ENCODE measurements at regions not wholly inside any gene's neighbourhood (a gene's known extent, or its start where the extent isn't known, plus 50 kb on each side); places are given as distances from the start of the nearest gene placed in this dataset.

DNA sequence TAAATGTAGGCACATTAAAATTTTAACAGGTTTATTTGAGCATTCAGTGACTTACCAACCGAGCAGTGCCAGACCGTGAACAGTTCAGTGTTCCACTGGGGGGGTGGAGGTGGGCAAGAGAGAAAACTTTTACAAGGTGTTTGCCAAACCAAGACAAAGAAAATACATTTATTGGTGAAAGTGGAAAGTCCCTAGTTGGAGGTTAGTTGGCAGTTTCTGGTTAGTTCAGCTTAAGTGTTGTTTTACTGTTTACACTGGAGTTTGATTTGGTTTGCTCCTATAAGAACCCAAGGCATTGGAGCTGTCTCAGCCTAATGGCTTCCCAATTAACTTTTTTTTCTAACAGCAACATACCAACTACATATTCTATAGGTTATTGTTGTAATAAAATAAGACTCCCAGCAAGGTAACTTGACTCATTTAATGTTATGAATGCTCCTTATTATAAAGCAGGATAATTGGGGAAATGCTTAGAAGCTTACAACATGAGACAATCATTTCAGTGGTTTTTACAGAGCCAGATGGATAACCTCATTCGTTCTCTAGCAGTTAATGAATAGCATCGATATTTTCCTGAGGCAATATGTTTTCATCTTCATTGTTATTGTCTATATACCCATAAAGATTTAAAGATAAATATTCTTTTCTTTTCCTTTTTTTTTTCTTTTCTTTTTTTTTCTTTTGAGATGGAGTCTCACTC, 115.8 kb downstream of the ETNK1 start:
- ChIA-PET CTCF (no interaction called here), POLR2A (no interaction called here)
- H3K4me3 Mint-ChIP-seq: no peak overlapping the region
- intact Hi-C loops (cut with micrococcal nuclease): no loop called here
- H3K4me1 Mint-ChIP-seq: no peaks in the 10 kb centered on the region
- H3K27me3 Mint-ChIP-seq: peaks cover 3% of the 10 kb centered on the region
- no peaks in the 10 kb centered on the region for H3K36me3 Mint-ChIP-seq (ENCODE audit: low read depth)
- TF ChIP-seq, protein P1, sequence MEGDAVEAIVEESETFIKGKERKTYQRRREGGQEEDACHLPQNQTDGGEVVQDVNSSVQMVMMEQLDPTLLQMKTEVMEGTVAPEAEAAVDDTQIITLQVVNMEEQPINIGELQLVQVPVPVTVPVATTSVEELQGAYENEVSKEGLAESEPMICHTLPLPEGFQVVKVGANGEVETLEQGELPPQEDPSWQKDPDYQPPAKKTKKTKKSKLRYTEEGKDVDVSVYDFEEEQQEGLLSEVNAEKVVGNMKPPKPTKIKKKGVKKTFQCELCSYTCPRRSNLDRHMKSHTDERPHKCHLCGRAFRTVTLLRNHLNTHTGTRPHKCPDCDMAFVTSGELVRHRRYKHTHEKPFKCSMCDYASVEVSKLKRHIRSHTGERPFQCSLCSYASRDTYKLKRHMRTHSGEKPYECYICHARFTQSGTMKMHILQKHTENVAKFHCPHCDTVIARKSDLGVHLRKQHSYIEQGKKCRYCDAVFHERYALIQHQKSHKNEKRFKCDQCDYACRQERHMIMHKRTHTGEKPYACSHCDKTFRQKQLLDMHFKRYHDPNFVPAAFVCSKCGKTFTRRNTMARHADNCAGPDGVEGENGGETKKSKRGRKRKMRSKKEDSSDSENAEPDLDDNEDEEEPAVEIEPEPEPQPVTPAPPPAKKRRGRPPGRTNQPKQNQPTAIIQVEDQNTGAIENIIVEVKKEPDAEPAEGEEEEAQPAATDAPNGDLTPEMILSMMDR (IDR thresholded peaks at IDR 0.05): no peak
- H3K27ac Mint-ChIP-seq: no peak overlapping the region
- ATAC-seq (ENCODE audit: low read depth): no peak
- DNase-seq: no peak
- no peaks in the 10 kb centered on the region for H3K9me3 Mint-ChIP-seq

DNA sequence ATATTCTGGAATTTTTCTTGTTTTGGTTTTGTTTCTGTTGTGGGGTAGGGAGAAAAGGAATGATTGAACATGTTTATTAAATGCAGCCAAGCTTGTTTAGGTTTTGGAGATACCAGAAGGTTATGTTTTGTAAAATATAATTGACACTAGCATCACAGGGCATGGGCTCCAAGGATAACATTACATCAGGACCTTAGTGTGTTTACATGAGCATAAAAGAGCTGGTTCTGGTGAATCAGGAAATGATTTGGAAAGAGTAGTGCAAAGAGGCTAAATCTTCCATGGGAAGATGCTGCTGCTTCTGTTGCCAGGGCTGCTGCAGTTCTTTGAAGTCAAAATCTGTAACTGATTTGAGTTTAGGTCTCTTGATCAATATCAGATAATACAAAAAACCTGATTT, 118.7 kb downstream of the ETNK1 start:
- no peak for DNase-seq
- intact Hi-C loops (cut with micrococcal nuclease): no loop called here
- TF ChIP-seq, protein P1 (IDR thresholded peaks at IDR 0.05): no peak
- no peaks in the 10 kb centered on the region for H3K36me3 Mint-ChIP-seq (ENCODE audit: low read depth)
- no peaks in the 10 kb centered on the region for H3K9me3 Mint-ChIP-seq
- ChIA-PET POLR2A (no interaction called here), CTCF (no interaction called here)
- H3K27ac Mint-ChIP-seq: no peak overlapping the region
- no peak for ATAC-seq (ENCODE audit: low read depth)
- no peak overlapping the region for H3K4me3 Mint-ChIP-seq
- H3K27me3 Mint-ChIP-seq: peaks cover 8% of the 10 kb centered on the region
- no peaks in the 10 kb centered on the region for H3K4me1 Mint-ChIP-seq

DNA sequence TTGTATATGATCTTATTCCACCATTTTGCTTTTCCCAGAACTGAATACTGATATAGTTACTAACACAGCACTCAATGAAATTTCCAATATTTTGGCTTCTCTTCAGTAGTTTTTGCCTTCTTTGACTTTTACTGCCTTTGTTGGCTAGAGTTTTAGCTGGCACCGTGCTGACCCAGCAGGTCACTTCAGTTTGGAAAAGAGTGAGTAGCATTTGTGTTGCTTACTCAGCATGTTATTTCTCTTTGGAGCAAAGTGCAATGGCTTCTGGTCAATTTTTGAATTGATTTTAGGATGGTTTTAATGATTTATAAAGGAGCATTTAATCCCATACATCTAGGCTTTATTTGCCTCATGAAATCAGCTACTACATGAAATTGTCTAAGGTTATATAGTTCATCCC, 119.2 kb downstream of the ETNK1 start:
- TF ChIP-seq, protein P1 (IDR thresholded peaks at IDR 0.05): no peak
- intact Hi-C loops (cut with micrococcal nuclease): no loop called here
- Mint-ChIP-seq H3K9me3 (no peaks in the 10 kb centered on the region), H3K36me3 (ENCODE audit: low read depth) (no peaks in the 10 kb centered on the region), H3K27ac (no peak overlapping the region), H3K4me3 (no peak overlapping the region), H3K4me1 (no peaks in the 10 kb centered on the region), H3K27me3 (peaks cover 8% of the 10 kb centered on the region)
- POLR2A ChIA-PET: no interaction called here
- no peak for ATAC-seq (ENCODE audit: low read depth)
- CTCF ChIA-PET: no interaction called here
- DNase-seq: no peak

GRCh38 chr12:22746720-22747119, 121.7 kb downstream of the ETNK1 start:
- Mint-ChIP-seq H3K9me3 (no peaks in the 10 kb centered on the region), H3K4me3 (no peak overlapping the region), H3K27me3 (peaks cover 8% of the 10 kb centered on the region), H3K27ac (no peak overlapping the region), H3K4me1 (no peaks in the 10 kb centered on the region), H3K36me3 (ENCODE audit: low read depth) (no peaks in the 10 kb centered on the region)
- ChIA-PET POLR2A (no interaction called here), CTCF (no interaction called here)
- ATAC-seq (ENCODE audit: low read depth): no peak
- no peak for DNase-seq
- TF ChIP-seq, protein P1 (IDR thresholded peaks at IDR 0.05): no peak
- intact Hi-C loops (cut with micrococcal nuclease): no loop called here

DNA sequence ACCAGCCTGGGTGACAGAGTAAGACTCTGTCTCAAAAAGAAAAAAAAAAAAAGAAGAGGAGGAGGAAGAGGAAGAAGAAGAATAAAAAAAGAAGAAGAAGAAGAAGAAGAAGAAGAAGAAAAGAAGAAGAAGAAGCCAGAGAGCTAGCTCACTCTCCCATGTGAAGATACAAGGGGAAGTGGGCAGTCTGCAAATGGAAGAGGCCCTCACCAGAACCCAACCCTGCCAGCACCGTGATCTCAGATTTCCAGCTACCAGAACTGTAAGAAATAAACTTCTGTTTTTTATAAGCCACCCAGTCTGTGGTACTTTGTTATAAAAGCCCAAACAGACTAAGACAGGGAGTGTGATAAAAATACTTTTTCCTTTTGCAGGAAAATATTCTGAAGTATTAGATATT, 130.7 kb downstream of the ETNK1 start:
- Mint-ChIP-seq H3K27ac (no peak overlapping the region), H3K27me3 (no peaks in the 10 kb centered on the region), H3K9me3 (peaks cover 9% of the 10 kb centered on the region), H3K4me1 (no peaks in the 10 kb centered on the region), H3K36me3 (ENCODE audit: low read depth) (no peaks in the 10 kb centered on the region), H3K4me3 (no peak overlapping the region)
- intact Hi-C loops (cut with micrococcal nuclease): no loop called here
- DNase-seq (no peak), ATAC-seq (ENCODE audit: low read depth) (no peak)
- TF ChIP-seq, protein P1 (IDR thresholded peaks at IDR 0.05): no peak
- POLR2A ChIA-PET: no interaction called here
- CTCF ChIA-PET: no interaction called here
